K562 (cell line): ENCODE measurements at regions not wholly inside any gene's neighbourhood (a gene's known extent, or its start where the extent isn't known, plus 50 kb on each side); places are given as distances from the start of the nearest gene placed in this dataset.

Source experiments
- ATAC-seq: fragments of 200-7000 bp; cut with Tn5 transposase; 3 replicates; pipeline ENCODE4 v1.9.1; 2020; ENCODE audit warnings: moderate library complexity
- BruUV-seq: library from RNA; stranded (reverse); fragments of 400-500 nt; replicated peaks from 2 replicates; lab custom pipeline; 2021; lab: Mats Ljungman, UMichigan
- CTCF ChIA-PET: fragments of 300-600 bp; formaldehyde crosslinking; extraction: SDS; loops from one replicate; lab custom pipeline; 2021; ENCODE audit warnings: low intra/inter-chr PET ratio; lab: Yijun Ruan, JAX
- POLR2A ChIA-PET: fragments of 300-600, 350-650 bp; sonication (Branson Sonifier 250); formaldehyde crosslinking; extraction: SDS; loops from one replicate; lab custom pipeline; 2021; ENCODE audit warnings: antibody characterized with exemption, inconsistent platforms; lab: Yijun Ruan, JAX
- DNase-seq, 4 experiments: peaks; one replicate each; pipeline versions ENCODE4 v3.0.0 to v3.0.0-alpha.2; 2011 to 2018; ENCODE audit warnings: low spot score in 3 of 4, mixed read lengths in 3 of 4; ENCODE audit errors: extremely low read depth in 1 of 4
- FAIRE-seq: peaks from 2 replicates; lab custom pipeline; 2011; peaks lifted over from hg19 to GRCh38; lab: Jason Lieb, UNC
- H2AFZ ChIP-seq: 2 replicates; pipeline ENCODE4 v1.6.0; 2011; ENCODE audit warnings: low read depth, low read length, control low read depth, inconsistent platforms
- H3K27ac ChIP-seq: fragments of 200-600 bp; 3 replicates; pipeline ENCODE4 v1.8.0; 2011; ENCODE audit warnings: low read depth, mild to moderate bottlenecking, control low read depth, inconsistent platforms, low read length, moderate library complexity, mixed read lengths; ENCODE audit errors: extremely low read depth
- H3K27me3 ChIP-seq, 2 experiments: fragments of 300-600 bp in 1 of 2; 2 replicates in 1 of 2; 3 replicates in 1 of 2; pipeline versions ENCODE4 v1.6.0 to v1.8.0; 2011; ENCODE audit warnings: inconsistent platforms in 2 of 2, low read length in 2 of 2, mild to moderate bottlenecking in 1 of 2, mixed read lengths in 1 of 2, moderate library complexity in 1 of 2; ENCODE audit not compliant: control insufficient read depth in 2 of 2, insufficient read depth in 2 of 2
- H3K36me3 ChIP-seq: fragments of 300-600 bp; 3 replicates; pipeline ENCODE4 v1.8.0; 2011; ENCODE audit warnings: mild to moderate bottlenecking, low read length, inconsistent platforms; ENCODE audit not compliant: control insufficient read depth, insufficient read depth
- H3K4me1 ChIP-seq, 2 experiments: fragments of 200-600 bp in 1 of 2; replicated peaks in 1 of 2; 2 replicates in 1 of 2; 3 replicates in 1 of 2; pipeline versions ENCODE4 v1.5.1 to v1.8.0; 2011; ENCODE audit warnings: inconsistent platforms in 2 of 2, low read length in 2 of 2, mild to moderate bottlenecking in 1 of 2, mixed read lengths in 1 of 2, moderate library complexity in 1 of 2; ENCODE audit not compliant: control insufficient read depth in 2 of 2, insufficient read depth in 2 of 2
- H3K4me2 ChIP-seq: 2 replicates; pipeline ENCODE4 v1.6.1; 2011; ENCODE audit warnings: low read length, control low read depth, inconsistent platforms, mixed read lengths; ENCODE audit not compliant: insufficient read depth
- H3K4me3 ChIP-seq: fragments of 200-600 bp; sonication (generic), shearing (Covaris generic); 2 replicates; pipeline ENCODE4 v1.5.1; 2016; ENCODE audit warnings: control low read depth, inconsistent platforms
- H3K79me2 ChIP-seq: fragments of 200-600 bp; 3 replicates; pipeline ENCODE4 v1.8.0; 2011; ENCODE audit warnings: low read length, inconsistent platforms; ENCODE audit not compliant: control insufficient read depth, insufficient read depth
- H3K9ac ChIP-seq, 2 experiments: 2 replicates each; pipeline versions ENCODE4 v1.6.0 to v1.6.1; 2011; ENCODE audit warnings: low read depth in 2 of 2, low read length in 2 of 2, control low read depth in 1 of 2, inconsistent platforms in 1 of 2, mild to moderate bottlenecking in 1 of 2, mixed read lengths in 1 of 2; ENCODE audit not compliant: insufficient read depth in 1 of 2
- H3K9me1 ChIP-seq: one replicate; pipeline ENCODE4 v1.6.0; 2011; ENCODE audit warnings: inconsistent platforms, mild to moderate bottlenecking, low read length, moderate library complexity; ENCODE audit not compliant: control insufficient read depth, insufficient read depth
- H3K9me3 ChIP-seq: replicated peaks from 2 replicates; pipeline ENCODE4 v1.5.1; 2011; ENCODE audit warnings: low read depth, low read length, inconsistent platforms; ENCODE audit not compliant: control insufficient read depth, insufficient read depth
- H4K20me1 ChIP-seq: replicated peaks from 2 replicates; pipeline ENCODE4 v1.6.1; 2011; ENCODE audit warnings: low read length, inconsistent platforms, mixed read lengths; ENCODE audit not compliant: control insufficient read depth, insufficient read depth
- ARID3A ChIP-seq: IDR thresholded peaks from 2 replicates; pipeline ENCODE4 v1.6.1; 2012; ENCODE audit warnings: low read depth, low read length, improper control_type of control experiment, borderline replicate concordance
- ATF3 ChIP-seq, 2 experiments: fragments of 450-650 bp in 1 of 2; sonication (generic) in 1 of 2; formaldehyde crosslinking in 1 of 2; IDR thresholded peaks in 1 of 2; conservative IDR thresholded peaks in 1 of 2; 2 replicates each; pipeline versions ENCODE4 v1.6.1 to v1.8.1; 2016 to 2023; ENCODE audit warnings: mild to moderate bottlenecking in 2 of 2, moderate library complexity in 2 of 2, inconsistent platforms in 1 of 2, missing genetic modification reagents in 1 of 2
- DIDO1 ChIP-seq: fragments of 450-650 bp; IDR thresholded peaks from 2 replicates; pipeline ENCODE4 v1.6.1; 2016; ENCODE audit warnings: low read depth, missing biosample characterization, missing genetic modification characterization
- KDM1A ChIP-seq, 2 experiments: fragments of 450-650 bp; IDR thresholded peaks; 2 replicates each; pipeline ENCODE4 v1.6.1; 2016; ENCODE audit warnings: mild to moderate bottlenecking in 2 of 2
- RB1 ChIP-seq: fragments of 450-650 bp; IDR thresholded peaks from 2 replicates; pipeline ENCODE4 v1.6.1; 2017; ENCODE audit warnings: low read depth, mild to moderate bottlenecking
- RBBP5 ChIP-seq: fragments of 200-600 bp; sonication (generic); IDR thresholded peaks from 2 replicates; pipeline ENCODE4 v1.6.1; 2012; ENCODE audit warnings: borderline replicate concordance, mild to moderate bottlenecking, low read length, control low read depth, inconsistent platforms; ENCODE audit not compliant: insufficient read depth, poor library complexity, severe bottlenecking
- SAP30 ChIP-seq: fragments of 200-600 bp; sonication (generic); IDR thresholded peaks from 2 replicates; pipeline ENCODE4 v1.6.1; 2012; ENCODE audit warnings: borderline replicate concordance, low read depth, mild to moderate bottlenecking, moderate library complexity, low read length, control low read depth, inconsistent platforms; ENCODE audit not compliant: insufficient read depth, poor library complexity, severe bottlenecking
- SMAD1 ChIP-seq: fragments of 150-350 bp; IDR thresholded peaks from 2 replicates; pipeline ENCODE4 v1.6.1; 2014; ENCODE audit warnings: low read length, low read depth; ENCODE audit not compliant: partially characterized antibody
- TEAD4 ChIP-seq, 2 experiments: sonication (generic) in 1 of 2; formaldehyde crosslinking in 1 of 2; IDR thresholded peaks; 2 replicates each; pipeline versions ENCODE4 v1.6.1 to v1.8.0; 2012 to 2022; ENCODE audit warnings: borderline replicate concordance in 1 of 2, inconsistent platforms in 1 of 2, low read length in 1 of 2, mild to moderate bottlenecking in 1 of 2, missing genetic modification reagents in 1 of 2
- ZNF23 ChIP-seq: fragments of 250-450 bp; sonication (Bioruptor Pico); IDR thresholded peaks from 2 replicates; pipeline ENCODE4 v1.4.0; 2020; ENCODE audit warnings: mild to moderate bottlenecking
- ZNF584 ChIP-seq: fragments of 200-800 bp; sonication (Bioruptor generic); IDR thresholded peaks from 2 replicates; pipeline ENCODE4 v1.6.1; 2016; ENCODE audit warnings: low read depth, mild to moderate bottlenecking, missing genetic modification characterization, missing compliant biosample characterization
- ZNF740 ChIP-seq, 3 experiments: fragments of 200-800 bp in 1 of 3; sonication (Bioruptor generic) in 1 of 3; sonication (generic) in 1 of 3; formaldehyde crosslinking in 1 of 3; IDR thresholded peaks; 2 replicates each; pipeline versions ENCODE4 v1.6.1 to v1.8.0; 2016 to 2022; ENCODE audit warnings: mild to moderate bottlenecking in 2 of 3, missing compliant biosample characterization in 2 of 3, missing genetic modification characterization in 2 of 3, missing genetic modification reagents in 1 of 3
- WGBS: fragments of 100-300 bp; shearing (Covaris generic); methylation state at CpG from one replicate; pipeline ENCODE4 v1.1.6; 2016; ENCODE audit warnings: low coverage, mixed read lengths; ENCODE audit not compliant: insufficient coverage; ENCODE audit errors: missing lambda C conversion rate; 5-methylcytosine and 5-hydroxymethylcytosine counted together
- in situ Hi-C: fragments of 300-500 bp; cut with MboI; formaldehyde crosslinking; loops from 4 replicates; pipeline ENCODE4 v1.15.0; 2018; ENCODE audit warnings: inconsistent platforms, mixed read lengths
- intact Hi-C: fragments of 100-400 bp; cut with micrococcal nuclease; formaldehyde crosslinking; loops from 2 replicates; pipeline ENCODE4 v1.14.2; 2022

GRCh38 chr4:79476196-79476595 is 68.2 kb upstream of the GK2 start:
- Histone ChIP-seq H3K27ac (no peak overlapping the region), H3K4me3 (no peak overlapping the region), H4K20me1 (no peaks in the 10 kb centered on the region), H3K4me2 (no peak overlapping the region), H3K36me3 (no peaks in the 10 kb centered on the region), H2AFZ (no peak overlapping the region), H3K9me3 (no peaks in the 10 kb centered on the region), H3K9me1 (no peaks in the 10 kb centered on the region), H3K79me2 (no peaks in the 10 kb centered on the region), H3K27me3 (no peaks in the 10 kb centered on the region), H3K9ac (no peak overlapping the region), H3K4me1 (no peaks in the 10 kb centered on the region)
- no TSS peak for BruUV-seq
- in situ Hi-C loops: no loop called here
- no peak for ATAC-seq
- WGBS: 19% methylated on average over 2 of the region's 2 CpGs
- ChIA-PET CTCF (no interaction called here), POLR2A (no interaction called here)
- intact Hi-C loops: no loop called here
- no peak for FAIRE-seq
- DNase-seq: no peak
- TF ChIP-seq ATF3 (IDR thresholded peaks at IDR 0.05) (no peak), ATF3 (CRISPR knock-in tag; conservative IDR thresholded peaks at IDR 0.05) (no peak), ZNF23 (CRISPR knock-in tag) (no peak), ARID3A (no peak), RBBP5 (no peak), SMAD1 (no peak), TEAD4 (IDR thresholded peaks at IDR 0.05; ENCODE audit: low read length) (no peak), TEAD4 (CRISPR knock-in tag; IDR thresholded peaks at IDR 0.05; ENCODE audit: borderline replicate concordance) (no peak), DIDO1 (tag) (no peak), SAP30 (no peak), ZNF740 (CRISPR knock-in tag; IDR thresholded peaks at IDR 0.05) (no peak), ZNF740 (tag; IDR thresholded peaks at IDR 0.05) (no peak), KDM1A (IDR thresholded peaks at IDR 0.05) (no peak), RB1 (no peak), ZNF584 (CRISPR knock-in tag) (no peak)
